GM21381 (cell line): ENCODE measurements at regions not wholly inside any gene's neighbourhood (a gene's known extent, or its start where the extent isn't known, plus 50 kb on each side); places are given as distances from the start of the nearest gene placed in this dataset.
A peak's percentile ranks its signal among the peaks of the same experiment; 100 is the strongest.

Experiments used
- ATAC-seq: cut with Tn5 transposase; IDR thresholded peaks from one replicate; pipeline ENCODE4 v1.9.1; 2021; ENCODE audit warnings: mild to moderate bottlenecking, moderate library complexity; ENCODE audit not compliant: unreplicated experiment

DNA sequence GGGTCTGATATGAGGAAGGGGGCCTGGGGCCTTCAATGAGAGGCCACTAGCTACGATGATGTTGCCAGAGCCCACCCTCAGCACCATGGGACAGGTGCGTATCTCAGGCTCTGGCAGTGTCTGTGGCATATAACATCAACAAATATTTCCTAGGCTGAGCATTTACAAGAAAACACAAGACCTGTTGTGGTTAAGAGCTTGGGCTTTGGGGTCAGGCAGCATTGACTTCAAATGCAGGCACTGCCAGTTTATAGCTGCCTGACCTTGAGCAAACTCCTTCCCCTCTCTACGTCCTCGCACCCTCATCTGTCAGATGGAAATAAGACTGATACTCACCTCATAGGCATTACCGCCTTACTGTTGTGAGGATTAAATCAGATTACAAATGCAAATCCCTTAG, 156.0 kb downstream of the KATNAL1 start:
- no peak for ATAC-seq

DNA sequence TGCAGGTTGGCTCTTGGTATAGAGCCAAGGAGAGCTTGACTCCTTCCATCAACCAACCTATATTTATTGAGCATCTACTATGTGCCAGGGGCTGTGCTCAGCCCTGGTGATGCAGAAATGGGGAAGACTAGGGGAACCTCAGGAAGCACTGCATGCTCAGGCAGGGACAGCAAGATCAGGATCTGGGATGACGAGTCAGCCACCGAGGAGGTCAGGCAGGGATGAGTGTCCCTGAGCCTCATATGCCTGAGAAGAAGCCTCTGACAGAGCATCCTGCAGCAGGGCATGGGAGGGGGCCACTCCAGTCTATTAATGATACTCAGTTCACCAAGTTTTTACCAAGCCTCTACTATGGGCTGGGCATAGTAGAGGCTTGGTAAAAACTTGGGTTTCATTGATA, 158.1 kb downstream of the KATNAL1 start:
- no peak for ATAC-seq

DNA sequence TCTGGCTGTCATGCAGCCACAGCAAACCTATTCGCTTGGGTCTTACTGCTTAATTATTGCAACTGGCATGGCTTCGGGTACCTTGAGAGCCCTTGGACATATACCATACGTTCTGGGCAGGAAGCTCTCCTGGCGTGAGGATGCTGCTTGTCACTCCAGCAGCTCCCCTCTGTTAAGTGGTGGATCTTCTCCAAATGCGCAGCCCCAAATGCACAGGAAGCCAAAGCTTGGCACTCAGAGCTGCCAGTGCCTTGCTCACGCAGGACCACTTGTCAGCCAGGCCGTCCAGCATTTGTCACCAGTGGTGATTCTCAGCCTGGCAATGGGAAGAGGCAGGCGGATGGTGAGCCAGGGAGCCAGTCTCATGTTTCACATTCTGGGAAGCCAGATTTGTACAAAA, 158.6 kb downstream of the KATNAL1 start:
- ATAC-seq = no peak

DNA sequence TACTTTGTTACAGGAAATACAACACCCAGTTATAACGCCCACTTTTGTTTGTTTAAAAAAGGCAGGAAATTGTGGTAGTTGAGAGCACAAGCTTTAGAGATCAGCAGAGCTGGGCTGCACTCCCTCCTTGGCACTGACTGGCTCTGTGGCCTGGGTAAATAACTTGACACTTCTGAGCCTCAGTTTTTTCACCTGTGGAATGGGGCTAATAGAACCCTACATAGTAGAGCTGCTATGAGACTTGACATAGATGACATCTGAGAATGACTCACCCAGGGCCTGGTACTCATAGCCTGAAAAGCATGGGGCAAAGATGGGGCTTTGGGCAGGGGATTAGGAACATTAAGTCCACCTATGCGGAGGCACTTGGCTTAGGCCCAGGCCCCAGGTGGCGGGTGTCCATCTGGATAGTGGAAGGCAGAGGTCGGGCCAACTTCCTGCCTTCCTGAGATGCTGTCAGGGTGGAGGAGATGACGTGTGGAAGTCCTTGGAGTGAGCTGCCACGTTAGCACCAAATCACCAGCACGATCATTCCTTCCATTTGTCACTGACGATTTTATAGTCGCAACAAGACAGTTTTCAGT, 159.1 kb downstream of the KATNAL1 start:
- no peak for ATAC-seq

DNA sequence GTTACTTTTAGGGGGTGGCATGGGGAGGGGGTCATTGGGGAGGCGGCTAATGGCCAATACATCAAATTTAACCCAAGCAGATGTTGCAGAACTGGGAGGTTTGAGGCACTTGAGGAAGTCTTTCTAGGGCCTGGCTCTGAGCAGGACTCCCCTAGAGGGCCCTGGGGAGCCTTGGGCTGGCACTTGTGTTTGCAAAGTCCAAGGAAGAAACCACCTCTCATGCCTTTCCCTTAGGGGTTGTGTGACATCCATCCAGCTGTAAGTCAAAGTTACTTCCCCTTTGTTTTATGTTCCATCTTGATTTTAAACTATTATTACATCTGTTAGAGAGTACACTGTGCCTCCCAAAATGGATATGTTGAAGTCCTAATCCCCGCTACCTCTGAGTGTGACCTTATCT, 159.9 kb downstream of the KATNAL1 start:
- ATAC-seq = no peak

DNA sequence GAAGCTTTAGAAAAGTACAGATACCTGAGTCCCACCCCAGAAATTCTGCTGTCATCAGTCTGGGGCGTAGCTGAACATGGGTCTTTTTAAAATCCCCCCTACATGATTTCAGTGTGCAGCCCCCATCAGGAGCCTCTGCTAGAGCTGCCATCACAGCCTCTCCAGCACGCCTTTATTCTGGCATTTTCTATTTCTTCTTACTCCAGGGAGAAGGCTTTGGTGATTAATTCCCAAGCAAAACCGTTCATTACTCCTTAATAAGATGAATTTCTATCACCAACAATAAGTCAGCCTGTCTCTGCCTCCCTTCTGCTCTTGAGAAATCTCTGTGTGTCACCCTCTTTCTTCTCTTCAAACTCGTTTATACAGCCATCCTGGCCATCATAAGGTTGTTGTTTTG, 160.3 kb downstream of the KATNAL1 start:
- ATAC-seq = no peak

DNA sequence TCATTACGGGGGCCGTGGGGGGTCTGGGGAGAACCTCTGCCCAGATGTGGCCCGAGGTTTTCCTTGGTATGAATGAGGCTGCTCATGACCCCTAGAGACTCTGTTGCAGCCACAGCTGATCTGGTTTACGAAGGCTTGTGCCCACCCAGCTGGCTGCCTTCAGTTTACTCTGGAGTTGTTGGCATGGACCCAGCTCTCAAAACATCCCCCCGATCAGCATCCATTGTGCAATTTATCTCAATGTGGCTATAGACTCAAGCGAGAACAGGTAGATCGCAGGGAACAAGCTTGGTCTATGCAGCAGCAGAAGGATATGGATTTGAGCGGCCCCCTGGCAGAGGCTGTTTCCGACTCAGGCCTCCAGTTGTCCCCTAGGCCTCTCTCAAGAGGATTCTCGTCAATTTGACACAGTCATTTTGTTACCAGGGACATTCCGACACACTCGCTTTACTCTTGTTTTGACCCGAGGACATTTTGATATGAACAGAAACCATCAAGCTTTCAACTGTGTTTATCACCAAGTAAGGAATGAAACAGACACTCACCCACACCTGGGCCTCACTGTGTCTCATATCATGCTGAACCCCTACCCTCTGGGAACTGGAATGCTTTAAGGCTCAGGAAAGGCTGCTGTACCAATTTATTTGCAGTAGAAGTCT, 161.5 kb downstream of the KATNAL1 start:
- peak; percentile 51 for ATAC-seq

DNA sequence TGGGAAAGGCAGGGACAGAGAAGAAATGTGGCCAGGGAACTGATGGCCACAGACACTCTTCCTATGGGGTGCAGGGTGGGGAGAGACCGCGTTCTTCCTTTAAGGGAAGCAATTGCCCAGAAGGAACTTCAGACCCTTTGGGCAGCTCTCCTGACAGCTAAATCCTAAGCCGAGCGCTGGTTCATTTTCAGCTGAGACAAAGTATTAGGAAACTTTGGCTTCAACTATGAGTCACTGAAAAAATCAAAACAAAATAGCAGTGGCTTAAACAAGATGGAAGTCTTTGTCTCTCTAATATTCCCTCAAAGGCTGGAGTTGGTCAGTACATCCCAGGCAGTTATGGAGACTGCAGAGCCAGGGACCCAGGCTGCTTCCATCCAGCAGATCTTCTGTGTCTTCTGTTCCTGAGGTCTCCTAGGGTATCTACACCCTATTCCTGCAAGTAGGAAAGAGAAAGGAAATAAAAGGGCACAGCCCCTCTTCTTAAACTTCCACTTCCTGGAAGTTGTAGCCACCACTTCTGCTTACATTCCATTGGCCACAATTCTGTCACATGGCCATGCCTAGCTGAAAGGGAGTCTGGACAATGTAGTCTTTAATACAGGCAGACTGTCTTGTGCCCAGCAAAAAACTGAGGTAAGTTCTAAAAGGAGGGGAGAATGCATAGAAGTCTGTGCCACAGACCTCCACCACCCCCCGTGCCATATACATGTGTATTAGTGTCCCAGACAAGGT, 163.5 kb downstream of the KATNAL1 start:
- no peak for ATAC-seq

DNA sequence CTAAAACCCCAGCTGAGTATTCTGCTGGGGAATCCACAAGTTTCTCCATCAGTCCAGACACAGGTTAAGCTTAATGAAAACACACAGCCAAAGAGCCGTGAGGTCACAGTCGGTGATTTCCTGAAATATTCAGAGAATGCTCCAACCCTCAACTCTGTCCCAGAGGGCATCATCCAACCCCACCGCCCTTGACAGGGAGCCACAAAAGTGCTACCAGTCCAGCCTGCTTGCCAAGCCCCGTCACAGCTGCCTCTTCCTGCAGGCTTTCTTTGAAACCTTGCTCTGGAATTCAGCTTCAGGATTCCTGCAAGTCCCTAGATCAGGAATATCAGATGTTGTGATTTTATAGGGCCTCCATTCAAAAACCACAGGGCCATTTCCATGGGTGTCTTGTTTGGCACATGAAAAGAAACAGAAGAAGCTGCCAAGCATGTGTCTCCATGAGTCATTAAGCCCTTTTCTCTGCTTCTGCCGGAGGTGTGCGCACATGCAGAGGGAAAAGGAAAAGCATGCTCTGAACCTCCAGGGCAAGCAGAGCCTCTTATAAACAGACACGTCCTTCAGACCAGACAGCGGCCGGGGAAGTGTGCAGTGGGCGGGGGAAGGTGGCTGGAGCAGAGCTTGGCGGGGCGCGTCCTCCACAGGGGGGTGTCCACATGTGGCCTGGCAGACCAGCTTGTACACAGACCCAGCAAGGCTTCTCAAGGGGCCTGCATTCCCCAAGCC, 164.7 kb downstream of the KATNAL1 start:
- ATAC-seq = no peak

DNA sequence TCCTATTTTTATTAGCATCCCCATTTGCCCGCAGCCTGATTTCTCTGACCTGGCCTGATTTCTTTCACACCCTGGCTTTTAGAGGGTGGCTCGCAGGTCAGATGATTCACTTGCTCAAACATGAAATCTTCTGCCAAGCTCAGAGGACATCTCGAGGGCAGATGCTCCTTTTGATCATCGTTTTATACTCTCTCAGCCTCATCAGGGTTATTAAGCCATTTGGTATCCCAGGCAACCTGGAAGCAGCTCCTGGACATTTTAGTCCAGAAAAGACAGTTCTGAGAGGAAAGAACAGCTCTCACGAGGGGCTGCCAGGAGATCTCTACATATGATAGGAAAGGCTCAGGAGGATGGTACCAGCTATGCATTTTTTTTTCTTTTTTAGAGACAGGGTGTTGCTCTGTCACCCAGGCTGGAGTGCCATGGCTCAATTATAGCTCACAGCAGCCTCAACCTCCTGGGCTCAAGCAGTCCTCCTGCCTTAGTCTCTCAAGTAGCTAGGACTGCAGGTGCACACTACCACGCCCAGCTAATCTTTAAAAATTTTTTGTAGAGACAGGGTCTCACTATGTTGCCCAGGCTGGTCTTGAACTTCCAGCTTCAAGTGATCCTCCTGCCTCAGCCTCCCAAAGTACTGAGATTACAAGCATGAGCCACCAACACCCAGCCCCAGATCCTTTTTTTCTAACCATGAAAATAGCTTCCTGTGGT, 165.4 kb downstream of the KATNAL1 start:
- no peak for ATAC-seq

DNA sequence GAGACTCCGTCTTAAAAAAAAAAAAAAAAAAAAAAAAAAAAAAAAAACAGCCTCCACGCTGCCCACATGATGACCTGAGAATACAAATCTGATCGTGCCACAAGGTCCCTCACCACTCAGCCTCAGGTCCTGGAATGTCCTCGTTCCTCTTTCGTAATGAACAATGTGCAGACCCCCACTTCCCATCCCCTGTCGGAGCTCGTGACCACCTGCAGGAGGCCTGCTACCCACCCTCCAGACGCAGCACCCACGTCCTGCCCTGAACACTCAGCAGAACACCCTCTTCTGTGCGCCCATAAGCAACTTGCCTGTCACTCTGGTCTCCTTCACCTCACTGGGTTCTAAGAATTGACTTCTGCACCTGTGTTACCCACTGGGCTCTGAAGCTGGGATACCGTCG, 166.4 kb downstream of the KATNAL1 start:
- no peak for ATAC-seq

DNA sequence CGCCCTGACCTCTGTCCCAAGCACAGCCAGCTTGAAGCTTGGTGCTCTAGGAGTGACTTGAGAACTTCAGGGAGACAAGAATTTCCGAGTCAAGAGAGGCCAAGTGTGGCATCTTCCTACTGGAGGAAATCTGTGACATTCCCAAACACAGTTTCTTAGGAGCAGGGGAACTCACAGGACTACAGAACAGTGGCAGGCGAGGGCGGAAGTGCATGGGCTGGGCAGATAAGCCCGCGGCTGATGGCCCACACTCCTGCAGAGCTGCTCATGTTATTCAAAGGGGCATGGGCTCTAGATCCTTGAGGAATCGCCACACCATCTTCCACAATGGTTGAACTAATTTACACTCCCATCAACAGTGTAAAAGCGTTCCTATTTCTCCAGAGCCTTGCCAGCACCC, 168.8 kb downstream of the KATNAL1 start:
- ATAC-seq = no peak

DNA sequence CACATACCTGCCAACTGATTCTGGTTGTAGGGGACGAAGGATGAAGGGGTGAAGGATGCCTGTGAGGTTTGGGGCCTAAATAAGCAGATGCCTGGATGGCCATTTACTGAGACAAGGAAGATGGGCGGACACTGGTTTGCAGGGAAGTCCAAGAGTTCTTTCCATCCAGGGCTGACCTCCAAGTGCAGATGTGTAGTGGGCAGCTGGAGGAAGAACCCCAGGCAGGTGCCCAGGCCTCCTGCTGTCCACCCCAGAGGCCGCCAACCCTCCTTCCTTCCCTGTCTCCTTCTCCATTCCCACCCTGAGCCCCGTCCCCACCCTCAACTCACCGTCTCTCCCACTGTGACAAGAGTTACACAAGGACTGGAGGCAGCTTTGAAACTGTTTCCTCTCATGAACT, 171.5 kb downstream of the KATNAL1 start:
- ATAC-seq = no peak

DNA sequence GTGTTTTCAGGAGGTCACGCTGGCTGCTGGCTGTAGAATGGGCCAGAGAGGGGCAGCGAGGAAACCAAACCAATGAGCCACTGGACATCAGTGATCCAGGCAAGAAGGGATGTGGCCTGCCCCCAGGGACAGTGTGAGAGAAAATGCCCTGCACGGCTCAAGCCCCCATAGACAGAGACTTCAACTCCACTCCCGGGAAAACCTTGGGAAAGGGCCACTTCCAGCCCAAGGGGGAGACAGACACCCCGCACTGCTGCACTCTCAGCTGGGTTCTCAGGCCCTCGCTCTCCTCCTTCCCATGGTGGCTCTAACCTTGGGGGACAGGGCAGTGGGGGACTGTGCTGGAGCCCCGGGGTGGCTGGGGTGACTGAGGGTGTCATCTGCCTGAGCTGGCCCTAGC, 172.0 kb downstream of the KATNAL1 start:
- no peak for ATAC-seq

DNA sequence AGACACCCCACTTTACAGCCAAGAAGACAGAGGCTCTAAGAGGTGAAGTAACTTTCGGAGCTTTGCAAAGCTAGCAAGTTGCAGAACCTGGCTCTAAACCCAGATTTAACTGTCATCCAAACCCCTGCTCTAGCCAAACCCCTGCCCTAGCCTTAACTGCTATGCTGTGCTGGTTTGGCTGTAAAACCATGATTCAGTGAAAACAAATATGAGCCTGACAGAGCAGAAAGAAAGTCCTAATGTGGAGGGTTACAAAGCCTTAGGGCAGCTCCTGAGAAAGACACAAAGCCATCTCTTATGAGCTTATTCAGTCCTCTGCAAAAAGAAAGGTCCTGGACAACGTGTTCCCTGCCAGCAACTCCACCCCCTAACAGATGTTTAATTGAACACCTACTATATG, 172.8 kb downstream of the KATNAL1 start:
- ATAC-seq = no peak

DNA sequence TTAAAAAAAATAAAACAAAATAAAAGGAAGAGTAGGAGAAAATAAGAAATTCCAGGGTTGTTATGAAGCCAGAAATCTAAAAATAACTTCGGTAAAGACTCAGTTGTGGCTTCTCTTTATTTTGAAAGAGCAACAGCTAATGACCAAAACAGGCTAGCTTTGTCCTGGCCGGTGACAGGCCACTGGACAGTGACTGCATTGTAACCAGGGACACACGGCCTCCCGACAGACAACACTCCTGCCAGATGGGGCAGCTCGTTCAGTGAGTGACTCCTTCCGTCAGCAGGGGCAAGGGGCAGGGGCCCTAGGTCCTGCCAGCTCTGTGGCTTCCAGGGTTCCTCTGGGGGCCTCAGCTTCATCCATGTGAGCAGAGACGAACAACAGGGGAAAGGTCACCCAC, 173.4 kb downstream of the KATNAL1 start:
- ATAC-seq = no peak

DNA sequence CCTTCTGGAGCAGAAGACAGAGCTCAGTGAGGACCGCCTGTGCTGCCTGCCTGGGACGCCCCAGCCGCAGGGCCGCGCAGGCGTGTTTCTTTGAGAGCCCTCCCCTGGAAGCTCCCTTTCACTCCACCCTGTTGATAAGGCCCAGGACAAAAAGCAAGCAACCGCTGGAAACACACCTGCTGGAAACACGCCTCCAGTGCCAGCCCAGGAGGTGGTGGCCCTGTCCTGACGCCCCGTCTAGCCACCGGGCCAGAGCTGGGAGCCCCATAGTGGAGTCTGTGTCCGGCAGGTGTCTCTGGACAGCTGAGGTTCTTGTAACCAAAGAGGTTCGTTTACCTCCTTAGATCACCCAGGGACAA, 173.8 kb downstream of the KATNAL1 start:
- ATAC-seq = no peak

DNA sequence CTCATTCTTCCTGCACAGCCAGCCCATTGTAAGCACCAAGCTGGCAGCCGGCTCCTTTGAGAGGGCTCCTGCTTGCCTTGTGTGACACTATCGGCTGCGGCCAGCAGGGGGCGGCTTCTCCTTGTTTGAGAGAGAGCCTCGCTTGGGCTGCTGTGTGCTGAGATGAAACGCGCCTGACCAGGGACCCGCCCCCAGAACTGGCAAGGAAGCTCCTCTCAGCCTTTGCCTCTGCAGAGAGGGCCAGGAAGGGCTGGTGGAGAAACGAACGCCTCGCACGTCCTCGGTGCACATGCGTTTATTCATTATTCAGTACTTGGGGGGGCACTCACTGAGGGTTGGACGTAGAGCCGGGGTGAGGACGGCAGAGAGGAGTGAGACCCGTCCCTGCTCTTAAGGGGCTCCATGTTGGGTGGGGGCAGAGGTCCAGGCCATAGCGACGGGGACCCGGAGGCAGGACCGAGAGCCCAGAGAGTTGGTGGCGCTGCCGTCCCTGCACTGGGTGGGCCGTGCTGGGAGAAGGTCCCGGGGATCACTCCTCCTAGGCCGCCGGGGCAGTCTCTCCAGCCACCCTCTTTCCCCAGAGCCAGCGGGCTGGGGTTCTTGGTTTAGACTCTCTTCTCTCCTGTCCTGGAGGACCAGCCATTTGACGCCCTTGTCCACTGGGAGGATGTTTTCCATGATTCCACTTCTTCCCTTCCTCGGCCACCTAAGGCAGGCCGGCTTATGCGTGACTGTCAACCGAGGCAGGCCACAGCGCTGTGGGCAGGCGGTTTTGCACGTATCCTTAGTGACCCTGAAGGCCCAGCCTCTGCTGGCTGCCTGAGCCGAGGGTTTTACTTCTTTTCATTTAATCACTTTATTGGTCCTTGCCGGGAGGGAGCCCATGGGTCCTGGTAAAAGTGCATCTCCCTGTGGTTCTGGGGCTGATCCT, 174.5 kb downstream of the KATNAL1 start:
- ATAC-seq = peak; percentile 78

DNA sequence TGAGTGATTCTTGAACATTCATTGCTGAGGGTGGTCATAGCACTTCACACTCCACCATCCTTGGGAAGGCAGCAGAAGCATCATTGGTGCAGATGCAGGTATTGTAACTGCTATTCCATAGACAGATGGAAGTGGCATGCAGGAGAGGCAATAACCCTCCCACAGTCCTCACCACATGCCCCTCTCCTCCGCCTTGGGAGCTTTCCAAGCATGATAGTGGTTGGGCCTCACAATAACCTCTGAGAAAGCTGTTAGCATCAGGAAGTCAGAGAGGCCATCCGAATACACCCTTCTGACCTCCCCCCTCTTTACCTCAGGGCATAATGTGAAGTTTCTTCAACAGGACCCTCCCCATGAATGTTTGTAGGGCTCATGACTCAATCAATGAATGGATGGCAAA, 177.9 kb downstream of the KATNAL1 start:
- no peak for ATAC-seq

DNA sequence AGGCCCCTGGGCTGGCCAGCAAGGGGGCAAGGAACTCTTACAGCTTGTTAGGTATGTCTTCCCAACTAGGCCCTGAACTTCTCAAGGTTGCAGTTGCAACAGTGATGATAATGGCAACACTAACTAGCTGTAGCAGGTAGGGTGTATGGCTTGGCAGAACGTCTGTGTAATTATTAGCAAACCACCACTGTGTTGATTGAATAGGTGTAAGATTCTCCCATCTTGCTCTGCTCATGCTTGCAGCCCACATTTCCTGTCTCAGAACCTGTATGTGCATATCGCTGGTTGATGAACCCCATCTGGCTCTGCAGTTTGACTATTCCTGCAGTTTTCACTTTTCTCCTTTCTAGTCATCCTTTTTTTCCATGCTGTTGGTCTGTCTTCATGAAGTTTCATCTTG, 178.8 kb downstream of the KATNAL1 start:
- ATAC-seq = no peak
